ENCODE measurements at regions not wholly inside any gene's neighbourhood (a gene's known extent, or its start where the extent isn't known, plus 50 kb on each side); places are given as distances from the start of the nearest gene placed in this dataset.

- DNase-seq (peak in 1 of 3 donors; percentile 19), ATAC-seq (peak; percentile 60)
- intact Hi-C loops (cut with DNase I, micrococcal nuclease) = no loop called here
- TF ChIP-seq CTCF (IDR thresholded peaks at IDR 0.05) = no peak
- Histone ChIP-seq H3K9me3 (no peaks in the 10 kb centered on the region), H3K36me3 (ENCODE audit: low read depth) (no peaks in the 10 kb centered on the region), H3K4me3 (no peak overlapping the region), H3K4me1 (ENCODE audit: low read depth) (no peaks in the 10 kb centered on the region)
Measured at GRCh38 chr4:111454961-111455360, 690.3 kb upstream of the FAM241A start.

- H3K9me3 ChIP-seq = peaks cover 2% of the 10 kb centered on the region
- no peaks in the 10 kb centered on the region for H3K36me3 ChIP-seq (ENCODE audit: low read depth)
- intact Hi-C loops (cut with DNase I, micrococcal nuclease) = no loop called here
- no peaks in the 10 kb centered on the region for H3K4me1 ChIP-seq (ENCODE audit: low read depth)
- TF ChIP-seq CTCF (IDR thresholded peaks at IDR 0.05) = no peak
- DNase-seq = no peak
- ATAC-seq = no peak
- no peak overlapping the region for H3K4me3 ChIP-seq
Measured at GRCh38 chr4:111464251-111465045, 680.8 kb upstream of the FAM241A start.

GRCh38 chr4:111466811-111467604, 678.2 kb upstream of the FAM241A start:
- Histone ChIP-seq H3K4me1 (ENCODE audit: low read depth) (no peaks in the 10 kb centered on the region), H3K9me3 (peaks cover 2% of the 10 kb centered on the region), H3K4me3 (no peak overlapping the region), H3K36me3 (ENCODE audit: low read depth) (no peaks in the 10 kb centered on the region)
- no peak for TF ChIP-seq CTCF (IDR thresholded peaks at IDR 0.05)
- ATAC-seq (no peak), DNase-seq (no peak)
- intact Hi-C loops (cut with DNase I, micrococcal nuclease) = no loop called here

GRCh38 chr4:111475001-111475400, 670.3 kb upstream of the FAM241A start:
- no peak for TF ChIP-seq CTCF (IDR thresholded peaks at IDR 0.05)
- Histone ChIP-seq H3K9me3 (no peaks in the 10 kb centered on the region), H3K4me3 (no peak overlapping the region), H3K36me3 (ENCODE audit: low read depth) (no peaks in the 10 kb centered on the region), H3K4me1 (ENCODE audit: low read depth) (no peaks in the 10 kb centered on the region)
- DNase-seq (peak in 2 of 3 donors; percentile 56 to 75), ATAC-seq (peak; percentile 67)
- intact Hi-C loops (cut with DNase I, micrococcal nuclease) = no loop called here

- no peak for TF ChIP-seq CTCF (IDR thresholded peaks at IDR 0.05)
- no peaks in the 10 kb centered on the region for H3K36me3 ChIP-seq (ENCODE audit: low read depth)
- intact Hi-C loops (cut with DNase I, micrococcal nuclease) = no loop called here
- ATAC-seq (no peak), DNase-seq (no peak)
- no peaks in the 10 kb centered on the region for H3K4me1 ChIP-seq (ENCODE audit: low read depth)
- no peaks in the 10 kb centered on the region for H3K9me3 ChIP-seq
- H3K4me3 ChIP-seq = no peak overlapping the region
Measured at GRCh38 chr4:111475666-111476065, 669.6 kb upstream of the FAM241A start.

Measured in mucosa of descending colon (tissue), 3 donors.